Limb (tissue), 2 donors: ENCODE measurements at regions not wholly inside any gene's neighbourhood (a gene's known extent, or its start where the extent isn't known, plus 50 kb on each side); places are given as distances from the start of the nearest gene placed in this dataset.
"Not testable (repeated sequence)": the region's sequence is repeated elsewhere in the genome, so short reads cannot be mapped to it uniquely, and the experiment has no call there.

Experiments
- DNase-seq, 2 donors: peaks; one replicate each; pipeline ENCODE4 v3.0.0-alpha.2; 2016; ENCODE audit errors: extremely low spot score in 2 of 2

GRCh38 chr18:5830902-5831301, 64.4 kb downstream of the TMEM200C start:
- DNase-seq: not testable (repeated sequence)

- no peak for DNase-seq
Measured at GRCh38 chr18:5828913-5829312, 66.4 kb downstream of the TMEM200C start.

- DNase-seq: no peak
Measured at GRCh38 chr18:5825663-5826062, 69.7 kb downstream of the TMEM200C start.

GRCh38 chr18:5824370-5824984, 70.8 kb downstream of the TMEM200C start:
- DNase-seq: no peak

- DNase-seq: no peak
Measured at GRCh38 chr18:5817816-5818215, 77.5 kb downstream of the TMEM200C start.

- DNase-seq: no peak
Measured at GRCh38 chr18:5806860-5807259, 88.5 kb downstream of the TMEM200C start.

- no peak for DNase-seq
Measured at GRCh38 chr18:5787936-5788335, 107.4 kb downstream of the TMEM200C start.

- no peak for DNase-seq
Measured at GRCh38 chr18:5779922-5780321, 115.4 kb downstream of the TMEM200C start.

GRCh38 chr18:5772306-5773105, 122.8 kb downstream of the TMEM200C start:
- peak in 1 of 2 donors; percentile 30 for DNase-seq

GRCh38 chr18:5771343-5771742, 124.0 kb downstream of the TMEM200C start:
- no peak for DNase-seq

- DNase-seq: no peak
Measured at GRCh38 chr18:5770176-5770575, 125.1 kb downstream of the TMEM200C start.

GRCh38 chr18:5768454-5768853, 126.9 kb downstream of the TMEM200C start:
- no peak for DNase-seq

GRCh38 chr18:5759194-5759593, 136.1 kb downstream of the TMEM200C start:
- DNase-seq: no peak

- no peak for DNase-seq
Measured at GRCh38 chr18:5756823-5757222, 138.5 kb downstream of the TMEM200C start.

GRCh38 chr18:5747678-5748077, 147.6 kb downstream of the TMEM200C start:
- DNase-seq: no peak

GRCh38 chr18:5746844-5747243, 148.5 kb downstream of the TMEM200C start:
- DNase-seq: no peak

- no peak for DNase-seq
Measured at GRCh38 chr18:5744659-5745058, 150.7 kb downstream of the TMEM200C start.

GRCh38 chr18:5738526-5738925, 156.8 kb downstream of the TMEM200C start:
- no peak for DNase-seq

- no peak for DNase-seq
Measured at GRCh38 chr18:5732318-5732717, 163.0 kb downstream of the TMEM200C start.

- no peak for DNase-seq
Measured at GRCh38 chr18:5729983-5730699, 165.2 kb downstream of the TMEM200C start.

- no peak for DNase-seq
Measured at GRCh38 chr18:5728531-5728930, 166.8 kb downstream of the TMEM200C start.

GRCh38 chr18:5726011-5726410, 169.3 kb downstream of the TMEM200C start:
- no peak for DNase-seq
